ENCODE measurements at regions not wholly inside any gene's neighbourhood (a gene's known extent, or its start where the extent isn't known, plus 50 kb on each side); places are given as distances from the start of the nearest gene placed in this dataset.

DNA sequence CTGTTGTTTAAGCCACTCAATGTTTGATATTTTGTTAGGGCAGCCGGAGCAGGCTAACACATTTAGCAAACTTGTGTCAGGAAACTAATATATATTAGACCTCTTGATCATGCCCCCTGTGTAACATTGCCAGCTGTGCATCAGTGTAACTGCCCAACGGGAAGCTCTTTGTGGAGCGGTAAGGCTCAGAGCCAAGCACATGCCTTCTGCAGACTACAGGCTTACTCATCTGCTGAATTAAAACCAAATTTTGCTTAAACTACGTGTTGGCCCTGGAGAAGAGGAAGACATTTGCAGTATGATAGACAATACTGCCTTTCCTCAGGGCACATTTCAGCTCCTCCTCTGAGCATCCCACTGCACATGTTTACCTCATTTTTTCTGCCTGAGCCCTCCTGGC, 50.5 kb upstream of the KCNMB2 start:
- TF ChIP-seq, protein P1, sequence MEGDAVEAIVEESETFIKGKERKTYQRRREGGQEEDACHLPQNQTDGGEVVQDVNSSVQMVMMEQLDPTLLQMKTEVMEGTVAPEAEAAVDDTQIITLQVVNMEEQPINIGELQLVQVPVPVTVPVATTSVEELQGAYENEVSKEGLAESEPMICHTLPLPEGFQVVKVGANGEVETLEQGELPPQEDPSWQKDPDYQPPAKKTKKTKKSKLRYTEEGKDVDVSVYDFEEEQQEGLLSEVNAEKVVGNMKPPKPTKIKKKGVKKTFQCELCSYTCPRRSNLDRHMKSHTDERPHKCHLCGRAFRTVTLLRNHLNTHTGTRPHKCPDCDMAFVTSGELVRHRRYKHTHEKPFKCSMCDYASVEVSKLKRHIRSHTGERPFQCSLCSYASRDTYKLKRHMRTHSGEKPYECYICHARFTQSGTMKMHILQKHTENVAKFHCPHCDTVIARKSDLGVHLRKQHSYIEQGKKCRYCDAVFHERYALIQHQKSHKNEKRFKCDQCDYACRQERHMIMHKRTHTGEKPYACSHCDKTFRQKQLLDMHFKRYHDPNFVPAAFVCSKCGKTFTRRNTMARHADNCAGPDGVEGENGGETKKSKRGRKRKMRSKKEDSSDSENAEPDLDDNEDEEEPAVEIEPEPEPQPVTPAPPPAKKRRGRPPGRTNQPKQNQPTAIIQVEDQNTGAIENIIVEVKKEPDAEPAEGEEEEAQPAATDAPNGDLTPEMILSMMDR (conservative IDR thresholded peaks at IDR 0.05; ENCODE audit: low read length) = no peak
- TF ChIP-seq EZH2phosphoT487 (IDR thresholded peaks at IDR 0.05; ENCODE audit: borderline replicate concordance) = no peak

All from Loucy (cell line).